ENCODE measurements at regions not wholly inside any gene's neighbourhood (a gene's known extent, or its start where the extent isn't known, plus 50 kb on each side); places are given as distances from the start of the nearest gene placed in this dataset.

DNA sequence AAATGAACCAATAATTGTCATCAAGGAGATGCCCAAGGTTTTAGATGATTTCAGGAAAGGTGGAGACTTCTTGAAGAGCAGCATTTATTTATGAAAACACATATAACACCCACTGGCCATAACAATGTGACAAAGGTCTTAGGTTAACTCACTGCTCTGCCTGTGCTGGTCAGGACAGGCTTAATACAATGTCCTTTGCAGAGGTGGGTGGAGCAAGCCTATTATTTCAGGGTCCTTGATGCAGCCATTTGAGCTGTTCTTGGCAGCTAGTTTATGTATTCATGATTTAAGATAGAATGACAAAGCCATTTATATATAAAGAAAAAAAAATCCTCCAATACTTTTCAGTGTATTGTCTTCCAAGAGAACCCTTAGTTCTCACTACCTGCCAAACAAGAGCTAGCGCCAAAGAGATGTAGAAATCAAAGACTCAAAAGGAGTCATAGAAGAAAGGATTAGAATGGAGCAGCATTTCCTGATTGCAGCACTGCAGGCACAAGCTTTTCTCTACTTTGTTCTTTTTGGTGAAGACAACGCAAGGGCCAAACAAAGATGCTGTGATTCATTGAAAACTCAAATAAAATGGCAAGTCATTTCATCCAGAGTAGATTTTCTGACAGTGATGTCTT is 124.3 kb upstream of the TSHZ2 start:
- TF ChIP-seq, protein P1, sequence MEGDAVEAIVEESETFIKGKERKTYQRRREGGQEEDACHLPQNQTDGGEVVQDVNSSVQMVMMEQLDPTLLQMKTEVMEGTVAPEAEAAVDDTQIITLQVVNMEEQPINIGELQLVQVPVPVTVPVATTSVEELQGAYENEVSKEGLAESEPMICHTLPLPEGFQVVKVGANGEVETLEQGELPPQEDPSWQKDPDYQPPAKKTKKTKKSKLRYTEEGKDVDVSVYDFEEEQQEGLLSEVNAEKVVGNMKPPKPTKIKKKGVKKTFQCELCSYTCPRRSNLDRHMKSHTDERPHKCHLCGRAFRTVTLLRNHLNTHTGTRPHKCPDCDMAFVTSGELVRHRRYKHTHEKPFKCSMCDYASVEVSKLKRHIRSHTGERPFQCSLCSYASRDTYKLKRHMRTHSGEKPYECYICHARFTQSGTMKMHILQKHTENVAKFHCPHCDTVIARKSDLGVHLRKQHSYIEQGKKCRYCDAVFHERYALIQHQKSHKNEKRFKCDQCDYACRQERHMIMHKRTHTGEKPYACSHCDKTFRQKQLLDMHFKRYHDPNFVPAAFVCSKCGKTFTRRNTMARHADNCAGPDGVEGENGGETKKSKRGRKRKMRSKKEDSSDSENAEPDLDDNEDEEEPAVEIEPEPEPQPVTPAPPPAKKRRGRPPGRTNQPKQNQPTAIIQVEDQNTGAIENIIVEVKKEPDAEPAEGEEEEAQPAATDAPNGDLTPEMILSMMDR (IDR thresholded peaks at IDR 0.05): no peak
- no peak for TF ChIP-seq EZH2 (IDR thresholded peaks at IDR 0.05)
